Transverse colon (tissue), 4 donors: ENCODE measurements at regions not wholly inside any gene's neighbourhood (a gene's known extent, or its start where the extent isn't known, plus 50 kb on each side); places are given as distances from the start of the nearest gene placed in this dataset.
"Not testable (repeated sequence)": the region's sequence is repeated elsewhere in the genome, so short reads cannot be mapped to it uniquely, and the experiment has no call there.

Experiments used
- DNase-seq: peaks from one replicate; pipeline ENCODE4 v3.0.0-alpha.2; 2019
- H3K27ac ChIP-seq, 4 donors: fragments of 200-600 bp; sonication (generic); 2 replicates each; pipeline ENCODE4 v1.5.1; 2016 to 2018; ENCODE audit warnings: inconsistent platforms in 4 of 4
- H3K27me3 ChIP-seq: fragments of 200-600 bp; sonication (generic); 2 replicates; pipeline ENCODE4 v1.5.1; 2017; ENCODE audit warnings: inconsistent platforms
- H3K36me3 ChIP-seq, 4 donors: fragments of 200-600 bp; sonication (generic); 2 replicates each; pipeline ENCODE4 v1.5.1; 2017 to 2019; ENCODE audit warnings: inconsistent platforms in 4 of 4
- H3K4me1 ChIP-seq, 4 donors: fragments of 200-600 bp; sonication (generic); 2 replicates each; pipeline ENCODE4 v1.5.1; 2017 to 2020; ENCODE audit warnings: inconsistent platforms in 4 of 4
- H3K4me3 ChIP-seq, 4 donors: fragments of 200-600 bp; sonication (generic); 1 replicate in 1 of 4; 2 replicates in 3 of 4; pipeline versions ENCODE4 v1.5.1 to v1.6.1; 2017 to 2019; ENCODE audit warnings: inconsistent platforms in 4 of 4
- H3K9me3 ChIP-seq, 2 donors: fragments of 200-600 bp; sonication (generic); 2 replicates each; pipeline ENCODE4 v1.5.1; 2017 to 2019; ENCODE audit warnings: inconsistent platforms in 2 of 2
- CTCF ChIP-seq, 5 experiments: fragments of 200-600 bp in 3 of 5; fragments of 450-650 bp in 2 of 5; sonication (generic) in 3 of 5; IDR thresholded peaks; 1 replicate in 2 of 5; 2 replicates in 3 of 5; pipeline ENCODE4 v1.5.1; 2016 to 2017; ENCODE audit warnings: antibody characterized with exemption in 5 of 5, inconsistent platforms in 3 of 5, mild to moderate bottlenecking in 2 of 5, moderate library complexity in 1 of 5
- EP300 ChIP-seq: sonication (generic); formaldehyde crosslinking; IDR thresholded peaks from one replicate; pipeline ENCODE4 v1.6.1; 2017; ENCODE audit warnings: antibody characterized with exemption, low read depth
- POLR2A ChIP-seq: fragments of 450-650 bp; IDR thresholded peaks from one replicate; pipeline ENCODE4 v1.6.1; 2016; ENCODE audit warnings: antibody characterized with exemption, mild to moderate bottlenecking, moderate library complexity
- POLR2AphosphoS5 ChIP-seq, 3 donors: sonication (generic); formaldehyde crosslinking; IDR thresholded peaks; one replicate each; pipeline ENCODE4 v1.6.1; 2016; ENCODE audit warnings: antibody characterized with exemption in 3 of 3
- WGBS, 2 donors: methylation state at CpG; one replicate each; pipeline ENCODE4 v1.1.5; 2018; ENCODE audit warnings: low coverage in 1 of 2; 5-methylcytosine and 5-hydroxymethylcytosine counted together
- in situ Hi-C, 4 donors: fragments of 200-750 bp; cut with MboI; loops; one replicate each; pipeline versions ENCODE4 v1.15.0 to v1.15.1; 2017; ENCODE audit warnings: low sequenced_read_pairs in 3 of 4, low pct_ligation_motif_present in 1 of 4, low pct_unique_long_range_greater_than_20kb in 1 of 4
- intact Hi-C: fragments of 100-400 bp; cut with DNase I; formaldehyde crosslinking; loops from one replicate; pipeline ENCODE4 v1.15.1; 2023; ENCODE audit warnings: low total_unique reads

- intact Hi-C loops, result no loop called here
- no peak for TF ChIP-seq POLR2A
- TF ChIP-seq EP300, result no peak
- TF ChIP-seq CTCF (IDR thresholded peaks at IDR 0.05), result no peak
- no peak for TF ChIP-seq POLR2AphosphoS5 (IDR thresholded peaks at IDR 0.05)
- no peak overlapping the region for H3K27ac ChIP-seq
- WGBS, 2 donors, result 95 to 100% methylated on average over 1 of the region's 1 CpG
- no peak for DNase-seq
- in situ Hi-C loops, result no loop called here
- H3K27me3 ChIP-seq, result no peaks in the 10 kb centered on the region
- H3K4me1 ChIP-seq, result no peaks in the 10 kb centered on the region
- no peaks in the 10 kb centered on the region for H3K36me3 ChIP-seq
- no peak overlapping the region for H3K4me3 ChIP-seq
- no peaks in the 10 kb centered on the region for H3K9me3 ChIP-seq
Measured at GRCh38 chr12:131395971-131396573, 314.8 kb upstream of the SFSWAP start.

GRCh38 chr12:131397493-131398181, 313.3 kb upstream of the SFSWAP start:
- in situ Hi-C loops, result no loop called here
- DNase-seq, result no peak
- no peaks in the 10 kb centered on the region for H3K9me3 ChIP-seq
- TF ChIP-seq EP300, result no peak
- H3K36me3 ChIP-seq, result no peaks in the 10 kb centered on the region
- H3K27me3 ChIP-seq, result no peaks in the 10 kb centered on the region
- WGBS, 2 donors, result 60 to 76% methylated on average over 4 to 5 of the region's 5 CpGs
- intact Hi-C loops, result no loop called here
- no peak overlapping the region for H3K27ac ChIP-seq
- H3K4me1 ChIP-seq, result no peaks in the 10 kb centered on the region
- no peak overlapping the region for H3K4me3 ChIP-seq

- H3K9me3 ChIP-seq, result no peaks in the 10 kb centered on the region
- H3K27me3 ChIP-seq, result no peaks in the 10 kb centered on the region
- no peak for DNase-seq
- TF ChIP-seq POLR2AphosphoS5 (IDR thresholded peaks at IDR 0.05), result no peak
- TF ChIP-seq POLR2A, result no peak
- TF ChIP-seq EP300, result no peak
- no peaks in the 10 kb centered on the region for H3K4me1 ChIP-seq
- no peak overlapping the region for H3K4me3 ChIP-seq
- H3K27ac ChIP-seq, result no peak overlapping the region
- in situ Hi-C loops, result no loop called here
- no peaks in the 10 kb centered on the region for H3K36me3 ChIP-seq
- intact Hi-C loops, result no loop called here
Measured at GRCh38 chr12:131399000-131399399, 311.9 kb upstream of the SFSWAP start.

- H3K27ac ChIP-seq, DNase-seq, H3K4me3 ChIP-seq, H3K27me3 ChIP-seq, H3K9me3 ChIP-seq, H3K4me1 ChIP-seq, H3K36me3 ChIP-seq, in situ Hi-C loops, intact Hi-C loops: not testable (repeated sequence)
- WGBS, 2 donors, result 34% methylated on average over 4 of the region's 4 CpGs; no CpG with 5 or more reads in 1 of the 2 donors
Measured at GRCh38 chr12:131400668-131401294, 310.1 kb upstream of the SFSWAP start.

GRCh38 chr12:131401907-131402633, 308.8 kb upstream of the SFSWAP start:
- in situ Hi-C loops, H3K27me3 ChIP-seq, intact Hi-C loops, H3K4me3 ChIP-seq, H3K9me3 ChIP-seq, H3K27ac ChIP-seq, H3K4me1 ChIP-seq, H3K36me3 ChIP-seq, DNase-seq: not testable (repeated sequence)
- 39 to 72% methylated on average over 4 to 11 of the region's 13 CpGs for WGBS, 2 donors

- no peak for DNase-seq
- in situ Hi-C loops (no loop called here), intact Hi-C loops (no loop called here)
- TF ChIP-seq CTCF (IDR thresholded peaks at IDR 0.05), result no peak
- no peak for TF ChIP-seq POLR2AphosphoS5 (IDR thresholded peaks at IDR 0.05)
- no peak for TF ChIP-seq EP300
- TF ChIP-seq POLR2A, result no peak
- no peaks in the 10 kb centered on the region for H3K36me3 ChIP-seq
- no peaks in the 10 kb centered on the region for H3K27me3 ChIP-seq
- no peak overlapping the region for H3K27ac ChIP-seq
- 67% methylated on average over 10 of the region's 14 CpGs; no CpG with 5 or more reads in 1 of the 2 donors for WGBS, 2 donors
- no peaks in the 10 kb centered on the region for H3K9me3 ChIP-seq
- H3K4me3 ChIP-seq, result no peak overlapping the region
- no peaks in the 10 kb centered on the region for H3K4me1 ChIP-seq
Measured at GRCh38 chr12:131402781-131403396, 308.0 kb upstream of the SFSWAP start.
